ENCODE measurements at regions not wholly inside any gene's neighbourhood (a gene's known extent, or its start where the extent isn't known, plus 50 kb on each side); places are given as distances from the start of the nearest gene placed in this dataset.

DNA sequence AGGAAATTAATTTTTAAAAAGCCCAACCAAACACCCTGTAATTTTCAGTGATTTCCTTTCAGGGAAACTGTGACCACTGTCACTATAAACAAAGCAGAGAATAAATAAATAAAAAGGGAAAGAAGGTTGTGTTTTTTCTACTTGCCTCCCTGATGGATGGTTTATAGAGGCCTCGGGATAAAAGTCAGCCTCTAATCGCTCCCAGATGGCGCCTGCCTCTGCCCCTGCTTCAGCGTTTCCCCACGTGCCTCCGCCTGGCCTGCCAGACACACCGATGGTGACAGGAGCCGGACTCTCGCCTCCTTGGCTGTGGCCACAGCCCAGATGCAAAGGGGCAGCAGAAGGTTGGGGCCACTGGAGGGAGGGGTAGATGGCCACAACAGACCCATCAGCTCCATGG lies 327.7 kb downstream of the CDC5L start:
- DNase-seq (ENCODE audit: low read depth in 2 of 2): no peak

DNA sequence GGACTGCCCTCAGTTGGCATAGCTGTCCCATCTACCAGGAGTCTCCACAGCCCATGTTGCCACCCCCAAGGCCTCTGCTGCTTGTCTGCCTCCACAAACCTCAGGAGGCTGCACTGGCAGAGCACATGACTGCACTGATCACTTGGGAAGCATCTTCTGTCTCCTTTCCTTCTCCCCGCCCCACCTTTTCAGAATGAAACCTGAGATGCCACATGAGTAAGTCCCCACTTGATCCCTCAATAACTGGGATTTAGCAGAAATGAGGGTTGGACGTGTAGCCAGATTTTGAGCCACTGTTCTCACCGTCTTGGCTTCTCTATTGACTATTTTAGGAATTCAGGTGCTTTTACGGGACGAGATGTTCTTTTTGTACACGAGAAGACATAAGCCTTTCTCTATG lies 328.4 kb downstream of the CDC5L start:
- no peak for DNase-seq (ENCODE audit: low read depth in 2 of 2)

DNA sequence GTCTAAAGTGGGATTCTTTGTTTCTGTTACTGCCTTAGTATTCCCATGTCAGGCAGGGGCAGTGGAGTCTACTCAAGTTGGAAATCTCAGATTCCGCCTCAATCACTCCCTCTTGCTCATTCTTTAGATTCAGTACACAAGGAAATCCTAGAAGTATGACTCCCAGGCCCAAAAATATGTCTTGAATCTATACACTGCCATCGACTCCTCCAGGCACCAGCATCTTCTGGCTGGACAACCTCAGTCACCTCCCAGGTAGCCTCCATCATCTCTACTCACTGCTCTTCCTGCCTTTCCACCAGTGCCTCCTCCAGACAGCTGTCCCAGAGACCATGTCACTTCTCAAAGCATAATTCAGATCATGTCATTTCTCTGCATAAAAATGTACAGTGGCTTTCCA lies 329.9 kb downstream of the CDC5L start:
- DNase-seq (ENCODE audit: low read depth in 2 of 2): no peak

DNA sequence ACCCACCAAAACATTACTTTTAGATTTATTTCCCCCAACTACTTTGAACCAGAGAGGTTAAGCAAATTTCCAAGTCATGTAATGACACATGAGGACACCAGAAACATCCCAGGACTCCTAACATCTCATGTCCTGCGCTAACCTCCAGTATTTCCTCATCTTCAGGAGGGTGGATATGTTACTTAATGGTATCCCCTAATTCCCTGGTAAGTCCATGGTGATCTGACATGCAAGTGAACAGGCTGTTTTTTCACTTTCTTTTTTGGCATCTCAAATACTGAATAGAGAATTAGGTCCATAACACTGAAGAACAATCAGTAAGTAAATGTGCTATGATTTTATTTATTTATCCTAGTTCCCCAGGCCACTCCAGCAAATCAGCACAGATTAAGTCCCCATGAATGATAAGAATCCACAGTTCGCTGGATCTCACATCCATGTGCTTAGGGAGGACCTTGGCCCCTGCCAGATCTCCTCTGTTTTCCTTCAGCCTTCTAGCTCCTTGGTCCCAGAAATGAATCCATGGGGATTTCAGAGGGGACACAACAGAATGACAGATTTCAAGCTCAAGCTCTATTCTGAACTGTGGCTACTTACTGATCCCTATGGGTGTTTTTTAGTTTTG lies 334.6 kb downstream of the CDC5L start:
- DNase-seq (ENCODE audit: low read depth in 2 of 2): no peak

DNA sequence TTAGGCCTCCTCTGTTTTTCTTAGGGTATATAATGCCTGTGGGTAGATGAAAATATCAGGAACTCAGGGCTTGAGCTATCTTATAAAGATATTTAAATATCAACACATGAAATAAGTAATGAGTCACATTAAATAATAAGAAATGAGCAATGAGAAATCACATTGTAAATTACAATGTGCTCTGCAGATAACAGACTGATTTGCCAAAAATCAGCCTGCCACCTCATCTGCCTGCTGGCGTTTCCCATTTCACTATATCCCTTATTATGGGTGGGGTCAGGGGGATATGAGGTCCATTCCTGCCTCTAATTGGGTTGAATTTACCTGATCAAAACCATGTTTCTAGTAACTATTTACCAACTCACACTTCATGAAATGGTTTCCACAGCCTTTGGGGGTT lies 335.2 kb downstream of the CDC5L start:
- no peak for DNase-seq (ENCODE audit: low read depth in 2 of 2)

DNA sequence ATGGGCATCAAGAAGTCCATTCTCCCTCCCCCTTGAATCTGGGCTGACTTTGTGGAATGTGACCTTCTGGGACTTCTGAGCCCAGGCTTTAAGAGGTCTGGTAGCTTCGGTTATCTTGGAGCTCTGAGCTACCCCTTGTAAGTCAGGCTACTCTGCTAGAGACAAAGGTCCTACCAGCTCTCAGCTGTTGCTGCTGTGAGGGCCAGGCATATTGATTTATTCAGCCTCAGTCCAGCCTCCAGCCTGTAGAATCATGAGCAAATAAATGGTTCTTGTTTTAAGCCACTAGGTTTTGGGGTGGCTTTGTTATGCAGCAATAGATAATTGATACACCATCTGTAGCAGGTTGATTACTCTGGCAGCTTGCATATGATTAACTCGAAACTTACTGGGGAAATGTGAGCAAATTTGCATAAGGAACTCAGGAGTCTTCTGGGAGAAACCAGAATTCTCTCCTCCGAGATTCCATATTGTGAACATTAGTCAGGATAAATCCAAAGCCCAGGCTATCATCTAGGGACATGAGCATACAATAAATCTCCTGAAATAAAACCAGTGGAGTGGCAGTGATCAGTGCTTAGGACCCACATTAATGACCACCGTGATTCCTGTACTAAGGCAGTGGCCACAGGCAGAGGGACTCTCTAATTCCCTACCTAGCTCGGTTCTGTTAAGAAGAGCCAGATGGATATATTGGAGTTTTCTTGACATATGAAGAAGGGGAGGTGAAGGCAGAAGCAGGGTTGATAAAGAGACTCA lies 336.1 kb downstream of the CDC5L start:
- no peak for DNase-seq (ENCODE audit: low read depth in 2 of 2)

DNA sequence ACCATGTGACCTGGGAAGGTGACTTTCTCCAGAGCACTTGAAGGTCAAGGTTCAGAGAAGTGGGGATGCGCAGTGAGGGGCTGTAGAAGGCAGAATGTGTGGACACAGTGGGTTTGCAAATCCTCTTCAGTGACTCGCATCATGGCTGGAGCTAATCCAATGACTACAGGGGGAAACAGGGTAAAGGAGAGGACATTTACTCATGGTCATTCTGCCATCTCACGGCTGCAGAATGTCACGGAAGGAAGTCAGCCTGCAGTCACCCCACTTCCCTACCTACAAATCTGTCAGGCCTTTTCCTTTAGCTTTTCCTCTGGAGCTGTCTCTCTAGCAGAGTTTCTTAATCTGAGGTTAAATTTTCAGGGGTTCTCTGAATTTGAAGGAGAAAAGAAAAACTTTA lies 337.6 kb downstream of the CDC5L start:
- no peak for DNase-seq (ENCODE audit: low read depth in 2 of 2)

DNA sequence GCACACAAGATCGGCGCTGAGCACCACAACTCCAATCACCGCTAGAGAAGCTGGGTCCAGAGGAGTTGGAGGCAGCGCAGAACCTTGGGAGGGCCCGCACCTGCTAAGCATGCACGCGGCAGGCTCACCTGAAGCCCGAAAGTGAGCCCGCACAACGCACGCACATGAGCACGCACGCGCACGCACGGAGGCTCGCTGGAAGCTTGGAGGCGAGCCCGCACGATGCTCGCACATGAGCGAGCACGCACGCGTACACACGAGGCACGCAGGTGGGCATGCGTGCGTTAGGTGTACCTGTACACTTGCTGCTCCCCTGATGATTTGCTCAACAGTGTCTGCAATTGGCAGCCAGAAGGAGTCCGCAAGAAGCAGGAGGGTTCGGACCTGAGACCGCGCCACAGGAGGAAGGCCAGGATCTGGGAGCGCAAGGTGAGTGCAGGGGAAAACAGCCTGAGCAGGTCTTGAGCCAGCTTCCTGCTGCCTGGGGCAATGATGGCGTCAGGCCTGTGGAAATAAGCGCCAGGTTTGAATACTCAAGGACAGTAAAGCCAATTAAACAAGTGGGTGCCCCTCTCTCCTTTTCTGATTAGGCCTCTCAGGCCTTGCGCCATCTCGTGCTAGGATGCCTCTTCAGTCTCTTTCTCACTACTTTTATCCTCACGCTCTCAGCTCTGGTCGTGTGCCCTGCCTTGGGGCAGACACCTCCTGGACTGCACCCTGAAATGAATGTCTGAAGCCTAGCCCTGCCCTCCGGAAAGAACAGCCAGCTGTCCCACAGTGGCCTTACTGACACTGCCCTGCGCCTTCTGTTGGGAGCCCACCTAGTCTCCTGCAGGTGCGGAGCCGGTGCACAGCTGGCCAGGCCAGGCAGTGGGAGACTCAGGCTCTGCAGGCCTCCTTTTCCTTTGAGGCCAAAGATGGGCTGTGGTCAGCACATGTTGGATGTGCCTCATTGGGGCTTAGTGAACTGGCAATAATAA lies 340.4 kb downstream of the CDC5L start:
- no peak for DNase-seq (ENCODE audit: low read depth in 2 of 2)

DNA sequence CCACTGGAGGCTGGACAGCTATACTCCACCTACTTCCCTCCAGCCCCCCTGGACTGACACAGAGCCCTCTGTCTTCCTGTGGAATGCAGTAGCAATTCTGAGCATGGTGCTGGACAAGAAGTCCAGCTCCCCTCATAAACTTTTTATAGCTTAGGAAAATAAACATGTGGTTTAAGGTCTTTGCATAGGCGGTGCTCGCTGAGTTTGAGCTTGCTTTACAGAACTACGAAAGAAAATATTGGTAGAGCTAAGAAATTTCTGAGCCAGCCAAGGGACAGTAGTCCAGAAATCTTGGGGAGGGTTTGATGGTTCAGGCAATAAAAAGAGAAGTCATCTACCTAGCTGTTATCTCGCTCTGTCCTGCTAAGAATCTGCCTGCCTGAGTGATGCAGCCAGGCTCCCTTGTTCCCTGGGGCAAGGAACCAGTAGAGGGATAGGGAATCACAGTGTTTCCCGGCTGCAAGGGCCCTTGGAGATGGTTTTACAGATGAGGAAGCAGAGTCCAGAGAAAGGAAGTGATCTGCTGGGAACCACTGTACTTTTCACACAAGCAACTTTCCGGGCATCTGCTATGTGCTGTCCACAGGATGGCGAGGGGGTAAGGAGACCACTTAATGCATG lies 343.4 kb downstream of the CDC5L start:
- DNase-seq (ENCODE audit: low read depth in 2 of 2): no peak

DNA sequence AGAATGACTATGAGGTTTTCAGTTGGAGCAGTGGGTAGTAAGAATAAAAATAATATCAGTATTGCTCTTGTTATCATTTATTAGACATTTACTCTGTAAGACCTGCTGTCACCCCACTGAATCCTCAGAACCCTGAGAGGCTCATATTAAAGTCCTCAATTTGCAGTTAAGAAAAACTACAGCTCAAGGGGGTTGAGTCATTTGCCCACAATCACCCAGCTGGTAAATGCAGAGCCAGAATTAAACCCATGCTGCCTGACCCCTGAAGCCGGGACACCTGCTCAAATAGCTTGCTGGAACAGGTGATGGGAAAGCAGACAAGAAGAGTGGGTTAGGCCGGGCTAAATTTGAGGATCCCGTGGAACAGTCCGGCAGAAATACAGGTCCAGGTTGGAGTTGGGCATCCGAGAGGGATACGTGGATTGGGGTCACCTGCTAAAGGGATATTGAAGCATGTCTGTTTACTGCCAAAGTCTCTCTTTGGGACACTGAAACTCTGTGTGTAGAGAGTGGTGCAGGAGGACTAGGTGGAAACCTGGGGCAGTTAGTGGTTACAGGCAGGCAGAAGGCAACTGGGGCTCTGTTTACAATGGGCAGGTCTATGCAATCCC lies 344.1 kb downstream of the CDC5L start:
- DNase-seq (ENCODE audit: low read depth in 2 of 2): no peak

DNA sequence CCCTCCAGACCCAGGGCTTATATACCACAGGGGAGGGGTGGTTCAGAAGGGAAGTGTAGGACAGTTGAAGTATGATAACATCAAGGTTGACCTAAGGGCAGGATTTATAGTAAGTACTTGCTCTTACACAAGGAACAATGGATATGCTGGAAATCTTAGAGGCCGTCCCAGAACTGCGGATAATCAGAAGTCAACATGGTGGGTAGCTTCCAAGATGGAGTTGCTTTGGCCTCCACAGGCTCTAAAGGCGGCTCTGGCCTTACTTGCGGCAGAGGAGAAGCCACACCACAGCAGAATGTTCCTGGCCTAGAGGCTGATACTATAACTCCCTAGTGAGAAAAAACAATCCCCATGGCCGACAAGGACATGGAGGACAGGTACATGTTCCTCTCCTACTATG lies 344.7 kb downstream of the CDC5L start:
- no peak for DNase-seq (ENCODE audit: low read depth in 2 of 2)

DNA sequence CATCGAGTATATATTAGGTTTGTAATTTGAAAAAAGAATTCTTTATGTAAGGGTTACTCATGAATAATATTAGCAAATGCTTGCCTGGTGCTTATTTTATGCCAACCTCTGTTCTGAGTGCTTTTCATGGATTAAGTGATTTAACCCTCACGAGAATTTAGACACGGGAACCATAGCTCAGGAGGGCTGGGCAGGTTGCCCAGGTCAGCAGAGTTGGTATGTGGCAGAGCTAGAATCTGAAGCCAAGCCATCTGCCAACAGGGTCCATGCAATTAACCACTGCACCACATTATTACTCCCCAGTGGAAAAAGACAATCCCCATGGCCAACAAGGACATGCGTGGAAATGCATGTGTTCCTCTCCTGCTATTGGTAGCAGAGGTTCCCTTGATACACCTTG lies 345.6 kb downstream of the CDC5L start:
- DNase-seq (ENCODE audit: low read depth in 2 of 2): no peak

DNA sequence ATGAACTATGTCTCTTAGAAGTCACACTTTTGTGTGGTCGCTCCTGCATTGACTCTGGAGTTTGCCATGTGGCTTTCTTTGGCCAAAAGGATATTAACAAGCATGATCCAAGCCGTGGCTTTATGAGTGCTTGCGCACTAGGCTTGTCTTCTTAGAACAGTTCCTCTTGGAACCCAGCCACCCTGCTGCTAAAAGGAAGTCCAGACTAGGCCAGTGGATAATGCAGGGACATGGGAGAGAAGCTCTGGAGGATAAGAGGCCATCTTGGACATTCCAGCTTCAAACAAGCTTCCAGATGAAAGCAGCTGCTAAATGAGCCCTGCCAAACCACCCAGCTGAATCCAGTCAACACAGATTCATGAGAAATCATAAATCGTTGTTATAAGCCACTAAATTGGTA lies 346.4 kb downstream of the CDC5L start:
- DNase-seq (ENCODE audit: low read depth in 2 of 2): no peak

DNA sequence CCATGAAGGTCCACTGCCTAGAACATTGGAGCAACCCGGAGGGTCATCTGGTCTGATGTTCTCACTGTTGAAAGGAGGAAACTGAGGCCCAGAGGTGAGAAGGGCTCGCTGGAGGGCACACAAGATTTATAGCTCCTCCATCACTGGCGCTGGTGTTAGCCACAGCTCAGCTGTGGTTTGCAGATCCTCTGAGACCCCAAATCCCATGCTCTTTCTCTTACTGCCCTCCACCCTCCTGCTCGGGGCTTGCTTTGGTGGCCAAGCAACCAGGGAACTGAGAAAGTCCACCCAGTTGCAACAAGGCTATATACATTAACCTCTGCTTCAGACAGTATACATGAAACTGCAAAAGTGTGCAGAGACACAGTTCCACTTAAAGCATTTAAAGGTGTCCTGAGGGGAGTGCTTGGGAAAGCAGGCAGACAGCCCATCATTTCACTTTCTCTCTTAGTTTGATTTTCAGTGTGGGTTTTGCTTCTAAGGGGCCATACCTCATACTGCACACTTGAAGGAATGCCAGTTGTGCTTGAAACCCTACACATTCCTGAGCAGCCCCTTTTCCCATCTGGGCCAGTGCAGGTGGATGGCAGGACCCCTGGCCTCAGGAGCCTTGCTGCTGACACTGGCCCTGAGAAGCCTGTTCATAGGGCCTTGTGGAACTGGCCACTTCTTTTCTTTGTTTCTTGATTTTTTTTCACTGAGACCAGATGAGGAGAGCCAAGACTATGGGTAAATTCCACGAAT lies 347.6 kb downstream of the CDC5L start:
- DNase-seq (ENCODE audit: low read depth in 2 of 2): no peak

DNA sequence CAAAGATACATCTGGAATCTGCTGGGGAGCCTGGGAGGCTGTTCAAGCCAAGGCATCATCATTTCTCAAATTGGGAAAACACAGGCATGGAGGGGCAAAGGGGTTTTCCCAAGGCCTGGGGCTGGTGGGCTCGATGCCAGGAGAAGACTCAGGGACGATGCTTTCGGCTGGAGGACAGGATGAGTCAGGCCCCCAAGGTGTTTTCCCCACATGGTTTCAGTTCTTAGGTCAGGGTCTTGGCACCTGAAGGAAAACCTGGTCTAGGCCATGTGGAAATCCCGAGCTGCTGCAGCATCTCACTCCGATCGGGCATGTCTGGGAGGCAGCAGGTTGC lies 348.1 kb downstream of the CDC5L start:
- no peak for DNase-seq (ENCODE audit: low read depth in 2 of 2)

DNA sequence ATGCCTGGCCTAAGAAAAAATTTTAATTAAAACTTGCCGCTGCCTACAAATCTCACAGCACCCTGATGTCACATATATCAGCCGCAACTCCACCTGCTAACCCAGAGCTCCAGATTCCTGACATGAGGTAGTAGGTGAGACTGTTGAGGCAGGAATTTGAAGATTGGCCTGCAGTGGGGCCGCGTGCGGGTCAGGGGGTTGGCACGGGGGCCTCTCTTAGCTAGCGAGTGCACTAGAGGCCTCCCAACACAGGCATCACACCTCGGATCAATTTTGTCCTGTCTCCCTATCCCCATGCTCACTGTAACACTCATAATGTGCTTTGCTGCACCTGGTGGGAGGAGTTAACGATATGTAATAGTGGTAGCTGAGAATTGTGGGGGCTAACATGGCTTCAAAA lies 349.8 kb downstream of the CDC5L start:
- DNase-seq (ENCODE audit: low read depth in 2 of 2): no peak

DNA sequence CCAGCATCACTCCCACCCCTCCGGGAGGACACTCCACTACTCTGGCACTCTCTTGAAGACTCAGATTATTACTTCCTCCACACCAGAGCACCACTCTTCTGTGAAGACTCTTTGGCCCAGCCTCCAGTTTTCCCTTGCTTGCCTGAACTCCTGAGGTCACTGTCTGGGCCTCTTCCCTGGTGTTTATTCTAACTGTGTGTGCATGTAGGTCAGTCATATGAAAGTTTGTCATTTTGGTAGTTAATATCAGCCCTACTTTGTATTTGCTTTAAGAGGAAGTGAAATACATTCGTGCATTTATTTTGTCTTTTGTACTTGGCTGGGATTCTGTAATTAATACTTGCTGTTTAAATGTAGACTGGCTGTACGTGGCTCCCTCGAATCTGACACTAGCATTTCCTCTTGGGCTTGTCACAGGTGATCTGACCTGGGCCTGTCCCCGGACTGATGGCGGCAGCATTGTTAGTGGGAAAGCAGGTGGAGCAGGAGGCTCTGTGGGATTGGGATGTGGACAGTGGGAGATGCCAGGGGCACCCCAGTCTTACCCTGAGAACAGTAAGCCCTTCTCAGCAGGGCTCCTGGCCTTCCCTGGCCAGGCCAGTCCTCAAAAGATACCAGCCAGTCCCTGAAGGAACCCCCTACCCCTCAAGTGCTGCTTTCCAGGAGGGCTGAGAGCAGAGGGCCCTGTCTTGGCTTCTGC lies 350.5 kb downstream of the CDC5L start:
- DNase-seq (ENCODE audit: low read depth in 2 of 2): no peak

DNA sequence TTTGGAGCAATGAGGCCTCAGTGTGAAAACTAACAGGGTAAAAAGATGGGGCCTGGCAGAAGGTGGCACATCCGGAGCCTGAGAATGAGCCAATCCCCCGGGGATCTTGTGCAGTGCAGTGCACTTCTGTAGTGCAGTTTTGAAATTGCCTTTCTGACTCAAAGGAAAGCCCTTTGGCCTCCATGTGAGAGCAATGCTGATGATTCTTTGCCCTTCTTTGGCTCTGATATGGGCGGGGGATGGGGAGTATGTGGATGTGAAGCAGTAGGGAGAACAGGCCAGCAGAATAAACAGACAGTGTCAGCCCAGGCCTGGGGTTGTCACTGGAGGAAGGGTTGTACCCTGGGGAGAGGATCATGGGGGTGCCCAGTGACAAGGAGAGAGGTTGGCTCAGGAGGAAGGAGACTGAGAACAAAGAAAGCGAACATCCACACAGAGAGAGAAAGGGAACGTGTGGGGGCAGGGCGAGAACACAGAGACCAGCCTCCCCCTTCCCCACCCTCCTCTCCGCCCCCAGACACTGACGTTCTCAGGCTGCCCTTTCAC lies 351.2 kb downstream of the CDC5L start:
- no peak for DNase-seq (ENCODE audit: low read depth in 2 of 2)

DNA sequence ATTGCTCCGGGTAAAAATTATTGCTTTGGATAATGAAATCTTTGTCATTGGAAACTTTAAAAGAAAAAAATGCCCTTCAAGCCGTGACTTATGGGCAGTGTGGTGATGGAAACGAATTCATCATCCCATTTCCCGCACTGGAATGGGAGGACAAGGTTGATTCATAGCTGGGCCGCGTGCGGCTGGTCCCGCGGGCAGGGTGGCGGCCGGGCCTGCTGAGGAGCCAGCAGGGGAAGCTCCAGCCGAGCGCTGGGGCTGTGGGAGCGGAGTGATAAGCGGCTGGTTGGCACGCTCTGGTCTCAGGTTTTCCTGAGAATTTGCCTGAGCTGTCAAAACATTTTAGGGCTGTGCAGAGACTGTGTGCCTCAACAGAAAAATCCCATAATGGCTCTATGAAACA lies 351.7 kb downstream of the CDC5L start:
- DNase-seq (ENCODE audit: low read depth in 2 of 2): no peak

DNA sequence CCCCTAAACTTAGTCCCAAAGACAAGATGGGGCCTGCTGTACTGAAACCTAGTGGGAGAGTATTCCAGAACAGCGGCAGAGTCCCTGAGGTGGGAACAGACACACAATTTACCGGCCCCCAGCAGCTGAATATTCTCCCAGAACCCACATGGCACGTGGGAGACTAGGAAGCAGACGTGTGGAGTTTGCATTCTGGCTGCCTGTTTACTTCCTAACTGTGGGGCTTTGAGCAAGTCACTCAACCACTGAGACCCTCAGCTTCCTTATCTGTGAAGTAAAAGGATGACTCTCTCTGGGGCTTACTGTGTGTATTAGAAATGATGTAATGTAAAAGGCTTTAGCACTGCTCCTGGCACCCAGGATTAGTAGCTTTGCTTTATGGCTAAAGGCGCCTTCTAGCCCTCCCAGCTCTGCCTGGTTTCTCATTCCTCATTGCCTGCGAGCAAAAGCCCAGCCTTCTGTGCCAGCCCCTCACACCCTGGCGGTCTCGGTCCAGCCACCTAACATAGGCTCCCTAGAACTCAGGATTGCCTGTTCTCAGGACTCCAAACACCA lies 353.1 kb downstream of the CDC5L start:
- no peak for DNase-seq (ENCODE audit: low read depth in 2 of 2)

All from stimulated activated CD8-positive, alpha-beta memory T cell treated with anti-CD3 and anti-CD28 coated beads, Interleukin-15, amount 100 ng/mL, for 4 hours (primary cell).